ENCODE measurements at regions not wholly inside any gene's neighbourhood (a gene's known extent, or its start where the extent isn't known, plus 50 kb on each side); places are given as distances from the start of the nearest gene placed in this dataset.

GRCh38 chr5:8280711-8281363, 411.9 kb downstream of the MTRR start:
- no peak for TF ChIP-seq CTCF (IDR thresholded peaks at IDR 0.05)

GRCh38 chr5:8288334-8288733, 419.4 kb downstream of the MTRR start:
- TF ChIP-seq CTCF (IDR thresholded peaks at IDR 0.05) = no peak

GRCh38 chr5:8288897-8289516, 420.1 kb downstream of the MTRR start:
- no peak for TF ChIP-seq CTCF (IDR thresholded peaks at IDR 0.05)

- TF ChIP-seq CTCF (IDR thresholded peaks at IDR 0.05) = no peak
These were observed 420.8 kb downstream of the MTRR start for GRCh38 chr5:8289779-8290178.

GRCh38 chr5:8290721-8291120, 421.8 kb downstream of the MTRR start:
- TF ChIP-seq CTCF (IDR thresholded peaks at IDR 0.05) = no peak

- no peak for TF ChIP-seq CTCF (IDR thresholded peaks at IDR 0.05)
These were observed 422.7 kb downstream of the MTRR start for GRCh38 chr5:8291641-8292040.

GRCh38 chr5:8295141-8295540, 426.2 kb downstream of the MTRR start:
- TF ChIP-seq CTCF (IDR thresholded peaks at IDR 0.05) = no peak

Measured in LNCAP (cell line).